Colonic mucosa (tissue), 4 donors: ENCODE measurements at regions not wholly inside any gene's neighbourhood (a gene's known extent, or its start where the extent isn't known, plus 50 kb on each side); places are given as distances from the start of the nearest gene placed in this dataset.
A peak's percentile ranks its signal among the peaks of the same experiment; 100 is the strongest.

ENCODE experiments used
- DNase-seq: peaks from one replicate; pipeline ENCODE4 v3.0.0-alpha.2; 2020
- H3K27ac ChIP-seq: fragments of 200-600 bp; one replicate; pipeline ENCODE4 v1.8.0; 2021
- H3K27me3 ChIP-seq: fragments of 200-600 bp; one replicate; pipeline ENCODE4 v1.8.0; 2021
- H3K36me3 ChIP-seq: fragments of 200-600 bp; one replicate; pipeline ENCODE4 v1.8.0; 2021
- H3K4me1 ChIP-seq: fragments of 200-600 bp; one replicate; pipeline ENCODE4 v1.8.0; 2021; ENCODE audit warnings: mild to moderate bottlenecking
- H3K4me3 ChIP-seq: fragments of 200-600 bp; one replicate; pipeline ENCODE4 v1.8.0; 2021
- H3K9ac ChIP-seq, 2 donors: one replicate each; pipeline ENCODE4 v1.7.0; 2013; ENCODE audit warnings: control low read depth in 2 of 2, low read depth in 2 of 2, low read length in 2 of 2
- H3K9me3 ChIP-seq: fragments of 200-600 bp; one replicate; pipeline ENCODE4 v1.8.0; 2021
- intact Hi-C: fragments of 100-400 bp; cut with DNase I; formaldehyde crosslinking; loops from one replicate; pipeline ENCODE4 v1.14.1; 2022
- microRNA-seq: library from miRNA; unstranded; fragments of <30 nt; microRNA quantifications from one replicate; pipeline ENCODE4, GENCODE V29; 2019
- TF ChIP-seq, protein P1 (sequence below): fragments of 200-600 bp; IDR thresholded peaks from one replicate; pipeline ENCODE4 v1.8.0; 2022; ENCODE audit warnings: antibody characterized with exemption, mild to moderate bottlenecking
- donor health status: healthy.
- donor health status: DM: no; HTN: no; CAD: no.
- donor health status: DM: no; HTN: no; CAD: no.

DNA sequence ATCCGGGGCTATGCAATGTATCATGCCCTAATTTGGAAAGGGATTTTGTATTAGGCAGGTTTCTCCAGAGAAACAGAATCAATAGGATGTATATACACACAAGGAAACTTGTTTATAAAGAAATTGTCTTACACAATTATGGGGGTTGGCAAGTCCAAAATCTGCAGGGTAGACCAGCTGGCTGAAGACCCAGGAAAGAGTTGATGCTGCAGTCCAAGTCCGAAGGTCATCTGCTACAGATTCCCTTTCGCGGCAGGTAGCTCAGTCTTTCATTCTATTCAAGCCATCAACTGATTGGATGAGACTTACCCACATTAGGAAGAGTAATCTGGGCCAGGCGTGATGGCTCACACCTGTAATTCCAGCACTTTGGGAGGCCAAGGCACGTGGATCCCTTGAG is 54.6 kb upstream of the CXADR start:
- Histone ChIP-seq H3K9me3 (no peaks in the 10 kb centered on the region), H3K36me3 (no peaks in the 10 kb centered on the region), H3K4me3 (no peak overlapping the region), H3K27ac (no peak overlapping the region), H3K9ac (no peak overlapping the region), H3K4me1 (no peaks in the 10 kb centered on the region), H3K27me3 (no peaks in the 10 kb centered on the region)
- DNase-seq = peak; percentile 7
- TF ChIP-seq, protein P1, sequence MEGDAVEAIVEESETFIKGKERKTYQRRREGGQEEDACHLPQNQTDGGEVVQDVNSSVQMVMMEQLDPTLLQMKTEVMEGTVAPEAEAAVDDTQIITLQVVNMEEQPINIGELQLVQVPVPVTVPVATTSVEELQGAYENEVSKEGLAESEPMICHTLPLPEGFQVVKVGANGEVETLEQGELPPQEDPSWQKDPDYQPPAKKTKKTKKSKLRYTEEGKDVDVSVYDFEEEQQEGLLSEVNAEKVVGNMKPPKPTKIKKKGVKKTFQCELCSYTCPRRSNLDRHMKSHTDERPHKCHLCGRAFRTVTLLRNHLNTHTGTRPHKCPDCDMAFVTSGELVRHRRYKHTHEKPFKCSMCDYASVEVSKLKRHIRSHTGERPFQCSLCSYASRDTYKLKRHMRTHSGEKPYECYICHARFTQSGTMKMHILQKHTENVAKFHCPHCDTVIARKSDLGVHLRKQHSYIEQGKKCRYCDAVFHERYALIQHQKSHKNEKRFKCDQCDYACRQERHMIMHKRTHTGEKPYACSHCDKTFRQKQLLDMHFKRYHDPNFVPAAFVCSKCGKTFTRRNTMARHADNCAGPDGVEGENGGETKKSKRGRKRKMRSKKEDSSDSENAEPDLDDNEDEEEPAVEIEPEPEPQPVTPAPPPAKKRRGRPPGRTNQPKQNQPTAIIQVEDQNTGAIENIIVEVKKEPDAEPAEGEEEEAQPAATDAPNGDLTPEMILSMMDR = no peak
- intact Hi-C loops = no loop called here

DNA sequence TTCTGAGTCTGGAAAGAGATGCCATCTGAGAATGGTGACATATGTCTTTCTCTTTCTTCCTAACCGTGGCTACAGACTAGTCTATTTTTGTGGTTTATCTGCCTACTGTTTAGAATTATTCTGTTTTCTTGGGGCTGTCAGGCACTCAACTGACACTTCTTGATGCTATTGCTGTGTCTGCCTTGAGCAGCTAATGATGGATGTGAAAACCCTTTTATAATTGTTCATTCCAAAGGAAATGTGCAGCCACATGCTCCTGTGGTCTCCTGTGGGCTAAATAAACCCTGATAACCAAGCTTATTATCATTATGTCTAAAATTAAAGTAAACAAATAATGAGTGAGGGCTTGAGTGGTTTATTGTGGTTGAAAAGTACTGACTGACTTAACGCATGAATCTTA is 52.7 kb upstream of the CXADR start:
- Histone ChIP-seq H3K27ac (no peak overlapping the region), H3K9me3 (no peaks in the 10 kb centered on the region)
- intact Hi-C loops = no loop called here

DNA sequence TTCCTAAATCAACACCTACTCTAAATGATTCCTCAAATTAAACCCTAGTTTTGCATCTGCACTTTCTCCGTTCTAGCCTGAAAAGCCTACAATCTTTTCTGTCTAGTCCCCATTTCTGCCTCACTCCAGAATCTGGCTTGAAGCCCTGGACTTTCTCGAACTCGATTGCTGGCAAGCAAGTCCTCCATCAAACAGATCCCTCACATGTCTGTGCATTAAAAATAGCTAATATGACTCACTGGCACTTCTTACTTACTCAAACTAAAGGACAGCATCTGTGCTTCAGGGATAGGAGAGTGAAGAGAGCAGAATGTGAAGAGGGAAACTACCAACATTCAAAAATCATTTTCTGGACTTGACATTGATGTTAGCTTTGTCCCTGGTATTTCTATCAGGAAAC is 51.8 kb upstream of the CXADR start:
- H3K4me3 ChIP-seq = no peak overlapping the region
- H3K4me1 ChIP-seq = no peaks in the 10 kb centered on the region
- H3K9ac ChIP-seq = no peak overlapping the region
- no peaks in the 10 kb centered on the region for H3K9me3 ChIP-seq
- TF ChIP-seq, protein P1 = no peak
- H3K27ac ChIP-seq = no peak overlapping the region
- no peaks in the 10 kb centered on the region for H3K27me3 ChIP-seq
- no peaks in the 10 kb centered on the region for H3K36me3 ChIP-seq
- peak; percentile 30 for DNase-seq
- intact Hi-C loops = no loop called here

More for the DNA sequence above, 52.7 kb upstream of the CXADR start:
- Histone ChIP-seq H3K27me3 (no peaks in the 10 kb centered on the region), H3K9ac (no peak overlapping the region), H3K4me1 (no peaks in the 10 kb centered on the region), H3K36me3 (no peaks in the 10 kb centered on the region), H3K4me3 (no peak overlapping the region)
- TF ChIP-seq, protein P1 = no peak
- no peak for DNase-seq

DNA sequence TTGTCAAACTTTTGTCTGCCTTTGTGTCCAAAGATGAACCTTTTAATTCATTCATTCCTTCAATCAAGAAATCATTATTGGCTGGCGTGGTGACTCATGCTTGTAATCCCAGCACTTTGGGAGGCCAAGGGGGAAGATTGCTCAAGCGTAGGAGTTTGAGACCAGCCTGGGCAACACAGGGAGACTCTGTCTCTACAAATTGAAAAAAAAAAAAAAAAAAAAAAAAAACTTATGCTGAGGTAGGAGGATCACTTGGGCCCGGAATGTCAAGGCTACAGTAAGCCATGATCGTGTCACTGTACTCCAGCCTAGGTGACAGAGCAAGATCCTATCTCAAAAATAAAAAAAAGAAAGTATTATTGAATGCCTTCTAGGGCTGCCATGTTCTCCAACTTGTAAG is 51.3 kb upstream of the CXADR start:
- intact Hi-C loops = no loop called here
- Histone ChIP-seq H3K36me3 (no peaks in the 10 kb centered on the region), H3K9ac (no peak overlapping the region), H3K4me1 (no peaks in the 10 kb centered on the region), H3K27ac (peak overlapping the region; percentile 24), H3K27me3 (no peaks in the 10 kb centered on the region), H3K9me3 (no peaks in the 10 kb centered on the region), H3K4me3 (no peak overlapping the region)
- peak; percentile 22 for DNase-seq
- TF ChIP-seq, protein P1 = no peak

DNA sequence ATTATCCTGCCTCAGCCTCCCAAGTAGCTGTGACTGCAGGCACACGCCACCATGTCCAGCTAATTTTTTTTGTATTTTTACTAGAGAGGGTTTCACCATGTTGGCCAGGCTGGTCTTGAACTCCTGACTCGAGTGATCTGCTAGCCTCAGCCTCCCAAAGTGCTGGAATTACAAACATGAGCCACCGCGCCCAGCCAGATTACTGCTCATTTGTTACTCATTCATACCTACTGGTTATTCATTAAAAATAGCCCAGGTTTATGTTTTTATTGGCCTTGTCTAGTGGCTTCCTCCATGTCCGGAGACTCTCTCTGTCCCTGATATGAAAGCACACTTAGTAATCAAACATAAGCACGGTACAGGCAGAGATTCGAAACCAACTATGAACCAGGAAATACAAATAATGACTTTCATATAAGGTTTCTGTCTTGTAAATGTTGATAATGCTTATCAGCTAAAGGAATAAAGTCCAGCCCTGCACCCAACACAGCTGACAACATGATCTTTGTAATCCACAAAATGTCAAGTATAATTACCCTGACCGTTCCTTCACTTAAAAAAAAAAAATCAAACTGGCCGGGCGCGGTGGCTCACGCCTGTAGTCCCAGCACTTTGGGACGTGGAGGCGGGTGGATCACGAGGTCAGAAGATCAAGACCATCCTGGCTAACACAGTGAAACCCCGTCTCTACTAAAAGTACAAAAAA is 50.4 kb upstream of the CXADR start:
- no peaks in the 10 kb centered on the region for H3K4me1 ChIP-seq
- no peak overlapping the region for H3K4me3 ChIP-seq
- peak; percentile 82 for DNase-seq
- intact Hi-C loops = no loop called here
- H3K27me3 ChIP-seq = no peaks in the 10 kb centered on the region
- H3K9me3 ChIP-seq = no peaks in the 10 kb centered on the region
- peak overlapping the region; percentile 24 for H3K27ac ChIP-seq
- no peaks in the 10 kb centered on the region for H3K36me3 ChIP-seq
- no peak overlapping the region for H3K9ac ChIP-seq
- TF ChIP-seq, protein P1 = no peak

Small RNAs in the stretch of these regions (microRNA-seq; reads per million reads assigned to microRNA genes)
- gene MIR125B2 (122 reads per million, percentile 55 among the genes with 10 or more reads in this experiment), gene MIR99A (15,505 reads per million, percentile 95 among the genes with 10 or more reads in this experiment), gene MIRLET7C (3,860 reads per million, percentile 89 among the genes with 10 or more reads in this experiment)
